GM12878 (cell line): ENCODE measurements at regions not wholly inside any gene's neighbourhood (a gene's known extent, or its start where the extent isn't known, plus 50 kb on each side); places are given as distances from the start of the nearest gene placed in this dataset.

ENCODE experiments used
- ATAC-seq: fragments of 200-7000 bp; cut with Tn5 transposase; 3 replicates; pipeline ENCODE4 v1.9.1; 2020; ENCODE audit warnings: mild to moderate bottlenecking, moderate library complexity
- BruUV-seq: library from RNA; stranded (reverse); fragments of 400-500 nt; replicated peaks from 2 replicates; lab custom pipeline; 2021; lab: Mats Ljungman, UMichigan
- CTCF ChIA-PET: fragments of 300-600 bp; sonication (Branson Sonifier 250); formaldehyde crosslinking; extraction: SDS; loops from one replicate; lab custom pipeline; 2021; ENCODE audit warnings: inconsistent platforms; lab: Yijun Ruan, JAX
- POLR2A ChIA-PET: fragments of 350-600 bp; formaldehyde crosslinking; extraction: SDS; loops from one replicate; lab custom pipeline; 2021; ENCODE audit warnings: inconsistent platforms; lab: Charles Lee
- RAD21 ChIA-PET: fragments of 300-600 bp; sonication (Branson Sonifier 250); formaldehyde crosslinking; loops from one replicate; lab custom pipeline; 2023; ENCODE audit warnings: antibody characterized with exemption; ENCODE audit not compliant: unreplicated experiment; lab: Charles Lee
- SMC1A ChIA-PET: fragments of 300-600 bp; sonication (Branson Sonifier 250); formaldehyde crosslinking; loops from one replicate; lab custom pipeline; 2023; ENCODE audit not compliant: unreplicated experiment, uncharacterized antibody; lab: Charles Lee
- DNase-seq: peaks from one replicate; pipeline ENCODE4 v3.0.0-alpha.2; 2011; ENCODE audit warnings: low read depth, low spot score
- FAIRE-seq: peaks from 3 replicates; lab custom pipeline; 2011; peaks lifted over from hg19 to GRCh38; lab: Jason Lieb, UNC
- H2AFZ ChIP-seq: 2 replicates; pipeline ENCODE4 v1.6.0; 2011; ENCODE audit warnings: low read depth, low read length, control low read depth; ENCODE audit not compliant: control insufficient read depth
- H3K27ac ChIP-seq: 2 replicates; pipeline ENCODE4 v1.5.1; 2011; ENCODE audit warnings: control low read depth; ENCODE audit not compliant: control insufficient read depth, insufficient read depth
- H3K27me3 ChIP-seq, 2 experiments: replicated peaks in 1 of 2; 2 replicates each; pipeline versions ENCODE4 v1.6.0 to v1.6.1; 2011; ENCODE audit warnings: low read length in 1 of 2; ENCODE audit not compliant: control insufficient read depth in 2 of 2, insufficient read depth in 2 of 2
- H3K36me3 ChIP-seq, 2 experiments: 2 replicates each; pipeline ENCODE4 v1.5.1; 2011; ENCODE audit warnings: low read length in 1 of 2; ENCODE audit not compliant: control insufficient read depth in 2 of 2, insufficient read depth in 2 of 2
- H3K4me1 ChIP-seq: 2 replicates; pipeline ENCODE4 v1.6.1; 2011; ENCODE audit warnings: mild to moderate bottlenecking, low read length, moderate library complexity, mixed read lengths; ENCODE audit not compliant: control insufficient read depth, insufficient read depth
- H3K4me2 ChIP-seq: 2 replicates; pipeline ENCODE4 v1.6.0; 2011; ENCODE audit warnings: control low read depth; ENCODE audit not compliant: control insufficient read depth, insufficient read depth
- H3K4me3 ChIP-seq: fragments of 200-600 bp; sonication (generic); 2 replicates; pipeline ENCODE4 v1.5.1; 2016
- H3K79me2 ChIP-seq: 2 replicates; pipeline ENCODE4 v1.6.0; 2011; ENCODE audit warnings: low read length; ENCODE audit not compliant: control insufficient read depth, insufficient read depth
- H3K9ac ChIP-seq: 2 replicates; pipeline ENCODE4 v1.8.0; 2011; ENCODE audit warnings: low read length, control low read depth, mixed read lengths; ENCODE audit not compliant: control insufficient read depth, insufficient read depth
- H3K9me3 ChIP-seq: replicated peaks from 3 replicates; pipeline ENCODE4 v1.5.1; 2011; ENCODE audit warnings: mild to moderate bottlenecking, low read length; ENCODE audit not compliant: control insufficient read depth, insufficient read depth
- H4K20me1 ChIP-seq: 2 replicates; pipeline ENCODE4 v1.6.0; 2011; ENCODE audit not compliant: control insufficient read depth, insufficient read depth
- ATF3 ChIP-seq: IDR thresholded peaks from 2 replicates; pipeline ENCODE4 v1.6.1; 2011; ENCODE audit warnings: low read depth, mild to moderate bottlenecking, low read length, moderate library complexity, borderline replicate concordance; ENCODE audit errors: extremely low read depth
- EED ChIP-seq: sonication (generic); IDR thresholded peaks from 2 replicates; pipeline ENCODE4 v1.6.1; 2016; ENCODE audit warnings: antibody characterized with exemption, low read depth
- FOXM1 ChIP-seq: IDR thresholded peaks from 2 replicates; pipeline ENCODE4 v1.6.1; 2012; ENCODE audit warnings: low read depth, mild to moderate bottlenecking, inconsistent platforms, low read length, moderate library complexity
- GABPA ChIP-seq: IDR thresholded peaks from 2 replicates; pipeline ENCODE4 v1.6.1; 2014; ENCODE audit warnings: antibody characterized with exemption, low read depth, mild to moderate bottlenecking, inconsistent platforms
- MAX ChIP-seq: IDR thresholded peaks from 2 replicates; pipeline ENCODE4 v1.6.1; 2012; ENCODE audit warnings: low read depth, low read length, improper control_type of control experiment
- NFYB ChIP-seq: IDR thresholded peaks from 2 replicates; pipeline ENCODE4 v1.6.1; 2011; ENCODE audit warnings: low read depth, mild to moderate bottlenecking, low read length, improper control_type of control experiment, moderate library complexity; ENCODE audit not compliant: insufficient read depth
- PRDM15 ChIP-seq: fragments of 450-650 bp; formaldehyde crosslinking; IDR thresholded peaks from 2 replicates; pipeline ENCODE4 v1.4.0; 2020; ENCODE audit warnings: mild to moderate bottlenecking, moderate library complexity
- RAD21 ChIP-seq: IDR thresholded peaks from 2 replicates; pipeline ENCODE4 v1.6.1; 2011; ENCODE audit warnings: mild to moderate bottlenecking, low read depth, low read length, moderate library complexity; ENCODE audit not compliant: insufficient read depth
- SKIL ChIP-seq: fragments of 450-650 bp; IDR thresholded peaks from 2 replicates; pipeline ENCODE4 v1.6.1; 2017; ENCODE audit warnings: mild to moderate bottlenecking, low read depth, inconsistent platforms; ENCODE audit not compliant: poor library complexity, severe bottlenecking
- SRF ChIP-seq, 2 experiments: IDR thresholded peaks; 2 replicates each; pipeline ENCODE4 v1.6.1; 2011; ENCODE audit warnings: low read depth in 2 of 2, low read length in 2 of 2, mild to moderate bottlenecking in 1 of 2, moderate library complexity in 1 of 2
- ZBTB4 ChIP-seq: fragments of 450-650 bp; formaldehyde crosslinking; IDR thresholded peaks from 2 replicates; pipeline ENCODE4 v1.4.0; 2022; ENCODE audit warnings: mild to moderate bottlenecking, moderate library complexity
- ZNF274 ChIP-seq: IDR thresholded peaks from one replicate; pipeline ENCODE4 v1.8.0; 2011; ENCODE audit not compliant: insufficient read length, insufficient read depth
- WGBS: methylation state at CpG from one replicate; pipeline ENCODE4 v1.1.6; 2016; ENCODE audit warnings: low lambda C conversion rate; ENCODE audit not compliant: insufficient replicate concordance, insufficient coverage; ENCODE audit errors: missing lambda C conversion rate; 5-methylcytosine and 5-hydroxymethylcytosine counted together
- in situ Hi-C: fragments of 300-500 bp; cut with MboI; formaldehyde crosslinking; loops from 9 replicates; pipeline ENCODE4 v1.14.3; 2018; ENCODE audit warnings: mixed read lengths
- intact Hi-C: fragments of 100-400 bp; cut with micrococcal nuclease; formaldehyde crosslinking; loops from one replicate; pipeline ENCODE4 v1.14.2; 2022; ENCODE audit not compliant: unreplicated experiment

- no TSS peak for BruUV-seq
- Histone ChIP-seq H3K27ac (no peak overlapping the region), H3K36me3 (no peaks in the 10 kb centered on the region), H3K4me2 (no peak overlapping the region), H3K9ac (no peak overlapping the region), H3K27me3 (no peaks in the 10 kb centered on the region), H2AFZ (no peak overlapping the region), H3K79me2 (no peaks in the 10 kb centered on the region), H3K4me1 (no peaks in the 10 kb centered on the region), H3K9me3 (no peaks in the 10 kb centered on the region), H4K20me1 (no peaks in the 10 kb centered on the region), H3K4me3 (no peak overlapping the region)
- TF ChIP-seq PRDM15 (no peak), SRF (IDR thresholded peaks at IDR 0.05; ENCODE audit: low read depth in 2 of 2, low read length in 2 of 2) (no peak), MAX (no peak), NFYB (no peak), ZNF274 (no peak), FOXM1 (no peak), SKIL (no peak), ATF3 (no peak), GABPA (no peak), RAD21 (no peak), EED (no peak), ZBTB4 (no peak)
- POLR2A ChIA-PET = no interaction called here
- intact Hi-C loops (no loop called here), in situ Hi-C loops (no loop called here)
- ATAC-seq (peak; percentile 7; the same call in 1 of the 3 replicates), DNase-seq (no peak), FAIRE-seq (no peak)
- RAD21 ChIA-PET = interaction anchor here (1.4 kb wide), 1 partner anchor 10 kb away, joined by 3 read pairs; no protein-coding TSS in a partner anchor
- 0% methylated on average over 1 of the region's 1 CpG for WGBS
- CTCF ChIA-PET = interaction anchor here (1.1 to 2.6 kb wide), 4 partner anchors 11 to 378 kb away, joined by 3 to 6 read pairs (median 5); no protein-coding TSS in a partner anchor
- SMC1A ChIA-PET = interaction anchor here (0.7 to 1.2 kb wide), 2 partner anchors 121 to 378 kb away, joined by 3 read pairs; no protein-coding TSS in a partner anchor
Measured at GRCh38 chr1:238242181-238242580, 351.5 kb upstream of the ZP4 start.
